ENCODE measurements at regions not wholly inside any gene's neighbourhood (a gene's known extent, or its start where the extent isn't known, plus 50 kb on each side); places are given as distances from the start of the nearest gene placed in this dataset.

DNA sequence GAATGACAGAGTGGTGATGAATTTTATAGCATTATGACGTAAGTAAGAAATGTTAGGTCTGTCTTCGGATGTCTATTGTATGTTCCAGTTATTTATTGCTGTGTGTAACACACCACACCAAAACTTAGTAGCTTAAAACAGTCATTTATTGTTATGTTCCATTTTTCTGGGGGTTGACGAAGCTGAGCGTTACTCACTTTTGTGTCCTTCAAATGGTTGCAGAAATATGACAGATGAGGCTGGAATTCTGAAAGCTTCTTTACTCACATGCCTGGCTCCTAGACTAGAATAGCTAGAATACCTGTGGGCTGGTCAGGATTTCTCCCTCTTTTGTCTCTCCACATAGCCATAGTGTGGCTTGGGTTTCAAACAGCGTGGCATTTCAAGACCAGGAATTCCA lies 62.1 kb upstream of the S1PR1 start:
- TF ChIP-seq POLR2AphosphoS5 (IDR thresholded peaks at IDR 0.05; ENCODE audit: borderline replicate concordance, low read depth, low read length), result no peak
- TF ChIP-seq EZH2 (IDR thresholded peaks at IDR 0.05), result no peak
- no peak for TF ChIP-seq FOXP2 (optimal IDR thresholded peaks at IDR 0.05; ENCODE audit: control extremely low read depth, extremely low read length, insufficient read depth)

Data from SK-N-MC (cell line).